GM21825 (cell line): ENCODE measurements at regions not wholly inside any gene's neighbourhood (a gene's known extent, or its start where the extent isn't known, plus 50 kb on each side); places are given as distances from the start of the nearest gene placed in this dataset.

Experiments used
- ATAC-seq: cut with Tn5 transposase; IDR thresholded peaks from one replicate; pipeline ENCODE4 v1.9.1; 2021; ENCODE audit warnings: mild to moderate bottlenecking, moderate library complexity; ENCODE audit not compliant: unreplicated experiment

DNA sequence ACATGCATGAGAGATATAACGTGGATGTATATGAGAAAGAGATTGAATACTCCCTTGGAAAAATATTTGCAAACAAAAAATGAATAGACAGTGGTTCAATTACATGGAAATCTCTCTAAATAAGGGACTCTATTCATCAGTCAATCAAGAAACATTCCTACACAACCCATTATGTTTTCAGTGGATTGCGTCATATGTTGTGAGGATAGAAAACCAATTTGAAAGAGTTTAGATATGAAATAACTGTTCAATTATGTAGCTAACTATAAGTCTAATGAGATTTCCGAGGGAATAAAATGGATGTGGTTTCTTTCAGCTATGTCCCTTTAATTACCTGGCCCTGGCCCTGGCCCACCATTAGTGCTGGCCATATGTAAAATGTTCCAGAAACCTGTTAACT, 86.7 kb upstream of the TMCO5A start:
- ATAC-seq = no peak

DNA sequence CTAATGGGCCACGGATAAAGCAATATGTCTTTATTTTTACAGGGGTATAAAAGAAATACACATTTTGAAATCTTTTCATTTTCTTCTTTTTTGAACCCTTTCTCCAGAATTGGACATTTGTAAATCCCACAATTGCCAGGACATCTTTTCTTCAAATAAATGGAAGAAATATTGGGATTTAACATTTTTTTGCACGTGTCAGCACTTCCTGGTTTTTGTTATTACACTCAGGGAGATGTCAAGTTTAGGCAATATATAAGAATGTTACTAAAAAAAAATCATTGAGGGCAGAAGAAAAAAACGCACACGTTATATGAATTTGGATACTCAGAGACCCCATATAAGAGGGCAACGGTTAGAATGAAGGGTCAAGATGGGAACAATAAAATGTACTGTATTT, 78.3 kb upstream of the TMCO5A start:
- ATAC-seq = no peak

DNA sequence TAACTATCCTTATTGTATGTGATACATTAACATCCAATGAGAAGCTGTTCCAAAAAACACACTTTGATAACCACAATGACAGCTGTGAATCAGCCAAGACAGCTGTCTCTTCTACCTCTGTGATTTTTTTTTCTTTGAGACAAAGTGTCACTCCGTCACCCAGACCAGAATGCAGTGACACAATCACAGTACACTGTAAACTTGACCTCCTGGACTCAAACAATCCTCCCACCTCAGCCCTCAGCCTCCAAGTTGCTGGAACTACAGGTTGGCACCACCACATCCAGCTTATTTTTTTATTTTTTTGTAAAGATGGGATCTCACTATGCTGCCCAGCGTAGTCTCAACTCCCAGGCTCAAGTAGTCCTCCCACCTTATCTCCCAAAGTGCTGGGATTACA, 73.5 kb upstream of the TMCO5A start:
- no peak for ATAC-seq

DNA sequence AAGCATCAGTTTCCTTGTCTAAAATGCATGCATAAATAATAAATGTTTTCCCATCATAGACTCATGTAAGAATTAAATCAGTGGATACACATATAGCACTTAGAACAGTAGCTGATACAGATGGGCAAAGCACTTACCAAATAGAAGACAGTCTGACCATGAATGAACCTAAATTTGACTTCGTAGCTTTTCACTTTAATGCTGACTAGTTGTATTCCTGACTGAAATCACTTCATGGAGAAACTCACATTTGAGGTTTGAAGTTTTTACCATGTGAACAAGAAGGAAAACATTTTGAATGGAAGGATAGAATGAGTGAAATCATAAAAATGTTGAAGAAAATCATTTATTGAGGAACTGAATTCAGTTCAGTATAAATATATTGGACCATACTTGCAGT, 68.8 kb upstream of the TMCO5A start:
- ATAC-seq = no peak

DNA sequence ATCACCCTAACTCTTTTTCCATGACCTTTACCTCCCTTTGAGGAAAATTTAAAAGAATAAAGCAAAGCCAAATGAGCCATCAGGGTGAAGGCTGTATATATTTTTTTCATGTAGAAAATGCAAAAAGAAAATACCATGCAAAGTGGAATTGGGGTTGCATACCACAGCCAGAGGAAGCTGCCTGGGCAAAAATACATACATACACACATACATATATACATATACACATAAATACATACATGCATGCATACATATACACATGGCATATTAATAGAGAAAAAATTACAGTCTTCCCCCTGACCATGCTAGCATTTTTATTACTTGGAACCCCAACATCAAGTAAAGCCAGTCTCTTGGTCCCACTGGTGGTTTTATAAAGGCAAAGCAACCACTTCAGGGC, 63.7 kb upstream of the TMCO5A start:
- ATAC-seq = no peak

DNA sequence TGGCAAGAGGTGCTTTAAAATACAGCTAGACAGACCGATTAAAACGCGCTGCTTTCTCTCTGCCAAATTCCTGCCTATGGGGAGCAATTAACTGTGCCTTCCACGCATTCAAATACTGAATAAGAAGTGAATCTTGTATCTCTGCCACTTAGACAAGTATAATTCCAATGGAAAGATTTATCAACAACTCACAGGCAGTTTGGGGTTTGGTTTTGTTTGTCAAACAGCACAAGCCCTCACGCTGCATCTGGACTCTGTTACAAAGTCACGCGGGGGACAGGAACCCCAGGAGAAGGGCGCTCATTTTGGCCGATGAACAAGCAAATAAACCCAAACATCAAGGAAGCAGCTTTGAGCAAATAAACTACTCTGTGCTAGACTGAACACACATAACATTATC, 61.8 kb upstream of the TMCO5A start:
- no peak for ATAC-seq

DNA sequence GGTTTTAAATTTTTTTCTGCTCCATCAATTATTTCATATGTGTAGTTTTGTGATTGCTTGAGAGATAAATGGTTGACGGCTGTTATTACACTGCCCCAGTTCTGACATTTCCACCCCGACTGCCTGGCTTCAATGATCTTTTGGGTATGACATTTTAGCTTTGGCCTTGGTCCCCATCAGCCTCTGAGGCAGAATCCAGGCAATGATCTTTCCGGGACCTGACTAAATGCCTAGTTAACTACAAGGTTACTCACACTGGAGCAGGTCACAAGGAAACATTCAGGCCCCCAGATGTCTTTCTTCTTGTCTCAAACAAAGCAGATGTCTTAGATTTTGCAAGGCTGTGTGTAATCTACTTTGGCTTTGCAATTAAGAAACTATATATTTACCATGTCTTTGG, 61.1 kb upstream of the TMCO5A start:
- no peak for ATAC-seq

DNA sequence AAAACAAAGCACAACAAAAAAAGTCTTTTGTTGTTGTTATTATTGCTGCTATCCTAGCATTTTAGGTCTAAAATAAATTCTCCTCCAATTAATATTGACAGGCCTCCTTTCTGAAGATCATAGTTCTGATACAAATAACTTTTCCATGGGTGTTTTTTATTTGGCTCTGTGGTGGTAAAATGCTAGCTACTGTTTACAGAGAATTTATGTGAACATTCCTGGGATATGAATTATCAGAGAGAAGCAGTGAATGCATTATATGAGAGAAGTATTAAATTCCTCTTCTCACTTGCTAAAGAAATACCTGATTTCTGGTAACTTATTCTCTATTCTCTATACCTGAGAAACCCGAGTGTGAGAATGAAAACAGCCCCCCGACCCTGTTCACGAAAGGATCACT, 57.5 kb upstream of the TMCO5A start:
- no peak for ATAC-seq

DNA sequence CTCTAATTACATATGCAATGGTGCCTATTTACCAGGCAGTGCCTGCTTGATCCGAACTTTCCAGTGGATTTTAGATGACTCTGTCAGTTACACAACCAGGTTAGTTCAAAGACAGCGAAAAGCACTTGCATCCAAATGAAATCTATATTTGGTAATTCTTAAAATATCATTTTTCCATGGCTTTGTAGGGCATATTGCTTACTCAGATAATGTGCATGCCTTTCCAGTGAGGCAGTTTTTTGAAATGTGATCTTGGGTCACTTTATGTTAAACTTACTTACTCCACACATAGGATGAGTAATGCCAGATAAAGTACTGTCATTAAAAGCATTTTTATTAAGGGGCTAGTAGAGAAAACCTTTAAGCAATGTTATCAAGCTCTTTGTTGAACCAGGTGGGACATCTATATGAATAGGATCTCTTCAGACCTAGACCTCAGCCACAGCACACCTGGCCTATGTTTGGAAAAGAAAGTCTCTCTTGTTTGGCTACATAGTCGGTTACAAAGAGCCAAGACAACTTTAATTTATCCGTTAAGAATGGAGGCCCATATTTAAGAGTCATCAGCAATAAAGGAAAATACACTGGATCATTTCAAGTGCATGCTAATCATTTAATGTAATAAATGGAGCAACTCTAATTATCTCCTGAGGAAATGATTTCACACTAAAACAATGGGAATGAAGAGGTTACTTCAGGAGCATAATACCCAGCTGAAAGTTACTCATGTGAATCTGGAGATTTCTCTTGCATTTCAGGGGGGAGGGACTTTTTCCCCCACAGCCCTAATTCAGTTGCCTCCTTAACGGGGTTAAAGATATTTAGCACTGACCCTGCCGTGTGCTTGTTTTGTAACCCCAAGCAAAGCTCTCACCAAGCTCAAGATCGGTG, 56.3 kb upstream of the TMCO5A start:
- no peak for ATAC-seq

DNA sequence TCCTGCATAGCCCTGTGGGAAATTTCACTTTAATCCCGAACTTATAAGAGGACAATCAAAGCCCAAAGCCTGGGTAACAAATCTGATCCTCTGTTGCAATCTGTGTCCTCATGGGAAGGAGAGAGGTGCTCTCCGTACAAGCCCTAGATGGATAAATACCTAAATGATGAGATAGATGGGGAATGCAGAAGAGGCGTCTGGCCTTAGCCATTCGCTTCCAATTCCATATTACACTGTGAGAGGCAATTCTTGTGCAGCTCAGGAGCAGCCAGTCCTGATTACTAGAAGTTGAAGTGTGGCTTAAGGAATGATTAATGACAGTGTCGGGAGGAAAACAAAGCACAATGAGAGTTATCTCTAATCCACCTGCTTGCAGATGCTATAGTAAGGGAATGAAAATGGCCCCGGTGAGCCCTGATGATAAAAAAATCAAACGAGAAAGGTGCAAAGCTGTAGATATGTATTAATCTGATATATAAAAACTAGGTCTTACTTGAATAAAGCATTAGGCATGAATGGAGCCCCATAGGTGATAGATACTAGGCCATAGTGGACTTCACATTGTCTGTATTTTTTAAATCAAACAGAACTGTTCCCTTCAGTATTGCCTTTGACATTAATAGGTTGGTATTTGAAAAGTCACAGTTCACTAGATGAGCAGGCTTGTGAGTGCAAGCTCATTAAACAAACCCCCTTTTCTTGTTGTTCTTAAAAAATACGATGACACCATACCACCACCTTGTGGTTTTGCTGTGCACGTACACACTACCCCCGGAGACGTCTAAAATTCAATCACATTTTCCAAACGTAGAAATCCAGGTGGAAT, 54.2 kb upstream of the TMCO5A start:
- ATAC-seq = no peak

DNA sequence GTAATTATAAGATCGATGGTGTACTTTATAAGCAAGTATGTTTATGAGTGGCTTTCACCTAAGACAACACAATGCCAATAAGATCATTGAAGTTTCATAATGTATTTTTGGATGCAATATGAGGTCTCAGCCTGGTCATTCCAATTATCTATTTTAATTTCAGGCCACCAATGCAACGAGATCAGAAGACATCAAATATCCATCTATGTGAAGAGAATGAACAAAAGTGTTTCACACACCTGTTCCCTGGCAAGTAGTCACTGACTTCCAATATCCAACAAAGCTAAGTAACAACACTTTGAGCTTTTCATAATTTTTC, 53.6 kb upstream of the TMCO5A start:
- ATAC-seq = no peak

DNA sequence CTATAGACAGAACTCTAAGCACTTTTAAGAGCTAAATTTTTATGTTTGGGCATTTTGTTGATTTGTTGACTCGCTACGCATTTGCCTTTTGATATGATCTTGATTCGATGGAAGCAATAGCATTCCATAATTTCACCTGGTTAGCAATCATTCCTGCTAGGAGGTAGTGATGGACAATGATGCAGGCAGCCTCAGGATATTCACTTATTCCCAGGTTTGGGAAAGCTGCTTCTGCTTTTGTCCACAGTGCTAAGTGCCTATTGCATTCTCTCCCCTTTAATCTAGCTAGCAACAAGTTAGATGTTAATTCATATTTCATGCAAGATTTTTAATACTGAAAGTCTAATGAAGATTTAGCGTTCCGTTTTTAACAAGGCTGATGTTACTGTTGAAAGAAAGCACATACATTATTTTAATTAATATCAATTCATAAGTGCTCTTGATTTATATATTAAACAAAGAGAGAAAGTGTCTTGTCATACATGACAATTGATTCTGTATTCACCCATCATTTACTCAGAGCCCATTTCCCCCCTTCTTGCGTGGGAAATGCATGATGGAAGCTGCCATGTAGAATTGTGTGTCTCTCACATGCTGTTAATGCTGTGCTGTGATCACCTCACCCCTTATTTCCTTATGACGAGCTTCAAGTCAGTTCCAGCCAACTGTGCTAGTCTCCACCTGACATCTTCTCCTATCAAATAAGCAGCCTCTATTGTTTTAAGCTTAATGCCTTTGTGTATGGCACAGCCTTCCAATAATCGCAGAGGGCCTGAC, 53.0 kb upstream of the TMCO5A start:
- no peak for ATAC-seq

DNA sequence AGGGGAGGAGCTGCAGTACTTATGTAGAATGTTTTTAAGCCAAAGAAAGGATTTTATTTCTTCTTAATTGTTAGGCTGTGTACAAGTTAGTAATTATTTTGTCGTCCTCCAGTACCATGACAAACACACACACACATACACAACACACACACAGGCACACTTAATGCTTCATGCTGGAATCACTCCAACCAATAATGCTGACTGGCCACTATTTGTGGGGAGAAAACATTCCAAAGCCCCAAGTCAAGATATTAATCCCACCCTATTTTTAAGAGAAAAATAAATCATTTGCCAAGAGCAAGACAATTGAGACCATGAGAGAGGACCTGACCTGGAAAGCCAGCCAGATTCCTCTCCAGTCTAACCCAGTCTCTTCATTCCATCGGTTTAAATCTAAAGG, 51.8 kb upstream of the TMCO5A start:
- no peak for ATAC-seq
